Gastroesophageal sphincter (tissue), 3 donors: ENCODE measurements at regions not wholly inside any gene's neighbourhood (a gene's known extent, or its start where the extent isn't known, plus 50 kb on each side); places are given as distances from the start of the nearest gene placed in this dataset.

ENCODE experiments used
- CTCF ChIP-seq, 4 experiments: fragments of 200-600 bp in 2 of 4; fragments of 450-650 bp in 2 of 4; sonication (generic) in 1 of 4; IDR thresholded peaks; one replicate each; pipeline ENCODE4 v1.5.1; 2017 to 2019; ENCODE audit warnings: antibody characterized with exemption in 4 of 4, mild to moderate bottlenecking in 2 of 4, moderate library complexity in 2 of 4
- POLR2AphosphoS5 ChIP-seq: sonication (generic); formaldehyde crosslinking; IDR thresholded peaks from one replicate; pipeline ENCODE4 v1.6.1; 2017; ENCODE audit warnings: antibody characterized with exemption

DNA sequence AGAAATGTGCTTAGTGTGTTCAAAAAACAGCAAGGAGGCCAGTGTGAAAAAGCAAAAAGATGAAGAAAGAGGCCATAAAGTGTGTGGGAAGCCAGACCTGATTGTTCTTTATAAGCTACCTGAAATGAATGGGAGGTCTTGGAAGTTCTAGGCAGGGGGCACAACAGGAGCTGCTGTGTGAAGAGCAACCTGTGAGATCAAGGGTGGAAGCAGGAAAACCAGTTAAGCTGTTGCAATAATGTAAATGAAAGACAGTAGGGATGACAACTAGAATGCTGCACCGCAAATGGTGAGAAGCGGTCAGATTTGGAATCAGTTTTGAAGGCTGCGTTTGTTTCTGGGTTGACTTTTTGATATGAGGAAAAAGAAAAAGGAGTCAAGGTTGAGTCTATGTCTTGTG, 123.5 kb downstream of the TMEM144 start:
- TF ChIP-seq POLR2AphosphoS5 (no peak), CTCF (IDR thresholded peaks at IDR 0.05) (no peak)
